ENCODE measurements at regions not wholly inside any gene's neighbourhood (a gene's known extent, or its start where the extent isn't known, plus 50 kb on each side); places are given as distances from the start of the nearest gene placed in this dataset.
A peak's percentile ranks its signal among the peaks of the same experiment; 100 is the strongest.

DNA sequence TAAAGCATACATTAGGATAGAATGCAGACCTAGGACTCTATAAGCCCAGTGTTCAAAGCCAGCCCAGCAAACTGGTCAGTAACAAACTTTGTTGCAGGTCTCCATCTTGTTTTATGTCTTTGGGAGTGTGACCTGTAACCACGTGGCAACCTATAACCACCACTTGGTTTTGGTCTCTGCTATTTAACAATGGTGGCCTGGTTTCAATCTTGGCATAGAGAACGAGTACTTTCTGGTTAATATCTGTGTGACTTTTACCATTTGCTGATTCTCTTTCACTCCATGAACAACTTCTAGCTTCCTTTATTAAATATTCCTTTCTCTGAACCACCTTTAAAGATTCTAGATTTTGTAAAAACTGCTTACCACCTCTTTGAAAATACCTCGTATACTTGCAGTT lies 118.5 kb downstream of the KCNS3 start:
- H3K27me3 ChIP-seq: no peaks in the 10 kb centered on the region
- ATAC-seq: no peak

DNA sequence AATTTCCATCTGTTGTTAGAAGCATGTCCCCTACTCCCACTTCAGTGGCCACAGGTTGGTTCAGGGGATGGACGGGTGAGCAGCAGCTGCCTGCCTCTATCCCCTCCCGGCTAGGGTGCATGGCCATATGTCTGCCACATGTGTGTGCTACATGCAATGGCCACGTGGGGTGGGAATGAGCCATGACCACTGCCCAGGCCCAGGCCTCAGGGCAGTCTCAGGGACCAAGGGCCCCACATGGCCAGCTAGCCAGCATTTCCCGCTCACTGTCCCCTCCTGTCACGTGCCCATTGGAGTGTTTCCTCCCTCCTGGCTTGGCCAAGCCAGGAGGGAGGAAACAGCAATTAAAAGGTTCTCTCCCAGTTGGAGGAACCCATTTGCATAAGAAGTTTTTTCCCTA lies 117.1 kb downstream of the KCNS3 start:
- peak; percentile 26 for ATAC-seq
- intact Hi-C loops (cut with DNase I): no loop called here
- Histone ChIP-seq H3K4me1 (no peaks in the 10 kb centered on the region), H3K4me3 (no peak overlapping the region), H3K36me3 (no peaks in the 10 kb centered on the region), H3K27me3 (no peaks in the 10 kb centered on the region), H3K27ac (no peak overlapping the region), H3K9me3 (no peaks in the 10 kb centered on the region)
- TF ChIP-seq, protein P1, sequence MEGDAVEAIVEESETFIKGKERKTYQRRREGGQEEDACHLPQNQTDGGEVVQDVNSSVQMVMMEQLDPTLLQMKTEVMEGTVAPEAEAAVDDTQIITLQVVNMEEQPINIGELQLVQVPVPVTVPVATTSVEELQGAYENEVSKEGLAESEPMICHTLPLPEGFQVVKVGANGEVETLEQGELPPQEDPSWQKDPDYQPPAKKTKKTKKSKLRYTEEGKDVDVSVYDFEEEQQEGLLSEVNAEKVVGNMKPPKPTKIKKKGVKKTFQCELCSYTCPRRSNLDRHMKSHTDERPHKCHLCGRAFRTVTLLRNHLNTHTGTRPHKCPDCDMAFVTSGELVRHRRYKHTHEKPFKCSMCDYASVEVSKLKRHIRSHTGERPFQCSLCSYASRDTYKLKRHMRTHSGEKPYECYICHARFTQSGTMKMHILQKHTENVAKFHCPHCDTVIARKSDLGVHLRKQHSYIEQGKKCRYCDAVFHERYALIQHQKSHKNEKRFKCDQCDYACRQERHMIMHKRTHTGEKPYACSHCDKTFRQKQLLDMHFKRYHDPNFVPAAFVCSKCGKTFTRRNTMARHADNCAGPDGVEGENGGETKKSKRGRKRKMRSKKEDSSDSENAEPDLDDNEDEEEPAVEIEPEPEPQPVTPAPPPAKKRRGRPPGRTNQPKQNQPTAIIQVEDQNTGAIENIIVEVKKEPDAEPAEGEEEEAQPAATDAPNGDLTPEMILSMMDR (IDR thresholded peaks at IDR 0.05): no peak
- no peak for DNase-seq

More for the DNA sequence above, 118.5 kb downstream of the KCNS3 start:
- no peak for DNase-seq
- no peak overlapping the region for H3K4me3 ChIP-seq
- H3K36me3 ChIP-seq: no peaks in the 10 kb centered on the region
- H3K4me1 ChIP-seq: no peaks in the 10 kb centered on the region
- no peaks in the 10 kb centered on the region for H3K9me3 ChIP-seq
- TF ChIP-seq, protein P1 (IDR thresholded peaks at IDR 0.05): no peak
- no peak overlapping the region for H3K27ac ChIP-seq
- intact Hi-C loops (cut with DNase I): no loop called here
